SK-N-SH treated with all-trans-retinoic acid at 6 μM for 48 hours (cell line): ENCODE measurements at regions not wholly inside any gene's neighbourhood (a gene's known extent, or its start where the extent isn't known, plus 50 kb on each side); places are given as distances from the start of the nearest gene placed in this dataset.
"Not testable (repeated sequence)": the region's sequence is repeated elsewhere in the genome, so short reads cannot be mapped to it uniquely, and the experiment has no call there.

Source experiments
- ATAC-seq: fragments of 200-7000 bp; cut with Tn5 transposase; 3 replicates; pipeline ENCODE4 v1.9.1; 2020; ENCODE audit warnings: mild to moderate bottlenecking, moderate library complexity
- ARNTL ChIP-seq: fragments of 450-650 bp; formaldehyde crosslinking; IDR thresholded peaks from 2 replicates; pipeline ENCODE4 v1.5.0; 2020; ENCODE audit warnings: low read depth, mild to moderate bottlenecking, moderate library complexity, borderline replicate concordance
- BACH2 ChIP-seq: fragments of 250-450 bp; sonication (Bioruptor Pico); IDR thresholded peaks from 2 replicates; pipeline ENCODE4 v1.9.0; 2021; ENCODE audit warnings: mild to moderate bottlenecking, borderline replicate concordance
- CSDC2 ChIP-seq: fragments of 250-450 bp; sonication (Bioruptor Pico); IDR thresholded peaks from 2 replicates; pipeline ENCODE4 v1.5.0; 2020; ENCODE audit warnings: mild to moderate bottlenecking, moderate library complexity
- ESRRG ChIP-seq: fragments of 250-450 bp; sonication (Bioruptor Pico); IDR thresholded peaks from 2 replicates; pipeline ENCODE4 v1.6.1; 2021; ENCODE audit warnings: mild to moderate bottlenecking
- GLIS3 ChIP-seq: fragments of 250-450 bp; sonication (Bioruptor Pico); IDR thresholded peaks from 2 replicates; pipeline ENCODE4 v1.5.0; 2020; ENCODE audit warnings: mild to moderate bottlenecking, moderate library complexity
- ISL1 ChIP-seq: fragments of 250-450 bp; sonication (Bioruptor Pico); IDR thresholded peaks from 2 replicates; pipeline ENCODE4 v2.1.2; 2022; ENCODE audit warnings: mild to moderate bottlenecking, moderate library complexity
- OSR1 ChIP-seq: fragments of 250-450 bp; sonication (Bioruptor Pico); IDR thresholded peaks from 2 replicates; pipeline ENCODE4 v1.8.0; 2022; ENCODE audit warnings: moderate library complexity, mild to moderate bottlenecking, inconsistent platforms
- PPARA ChIP-seq: fragments of 250-450 bp; sonication (Bioruptor Pico); IDR thresholded peaks from 2 replicates; pipeline ENCODE4 v1.5.0; 2020; ENCODE audit warnings: mild to moderate bottlenecking, borderline replicate concordance
- RARB ChIP-seq: fragments of 250-450 bp; sonication (Bioruptor Pico); IDR thresholded peaks from 2 replicates; pipeline ENCODE4 v1.8.0; 2021; ENCODE audit warnings: mild to moderate bottlenecking, moderate library complexity
- SNAI2 ChIP-seq: fragments of 250-450 bp; sonication (Bioruptor Pico); IDR thresholded peaks from 2 replicates; pipeline ENCODE4 v1.5.0; 2020; ENCODE audit warnings: mild to moderate bottlenecking, moderate library complexity
- TCF4 ChIP-seq: fragments of 250-450 bp; sonication (Bioruptor Pico); IDR thresholded peaks from 2 replicates; pipeline ENCODE4 v1.8.0; 2021; ENCODE audit warnings: mild to moderate bottlenecking, moderate library complexity, borderline replicate concordance
- TOX ChIP-seq: fragments of 250-450 bp; sonication (Bioruptor Pico); IDR thresholded peaks from 2 replicates; pipeline ENCODE4 v1.8.0; 2021; ENCODE audit warnings: mild to moderate bottlenecking, moderate library complexity, borderline replicate concordance
- ZC3H10 ChIP-seq: fragments of 250-450 bp; sonication (Bioruptor Pico); IDR thresholded peaks from 2 replicates; pipeline ENCODE4 v1.5.1; 2021; ENCODE audit warnings: mild to moderate bottlenecking, moderate library complexity
- ZFP3 ChIP-seq: fragments of 250-450 bp; sonication (Bioruptor Pico); IDR thresholded peaks from 2 replicates; pipeline ENCODE4 v1.5.0; 2020; ENCODE audit warnings: mild to moderate bottlenecking, moderate library complexity
- ZFP30 ChIP-seq: fragments of 450-650 bp; formaldehyde crosslinking; IDR thresholded peaks from 2 replicates; pipeline ENCODE4 v1.5.0; 2022; ENCODE audit warnings: mild to moderate bottlenecking, moderate library complexity
- ZNF565 ChIP-seq: fragments of 450-650 bp; formaldehyde crosslinking; conservative IDR thresholded peaks from 2 replicates; pipeline ENCODE4 v1.5.0; 2020; ENCODE audit warnings: low read depth, mild to moderate bottlenecking, moderate library complexity
- ZNF70 ChIP-seq: fragments of 450-650 bp; formaldehyde crosslinking; IDR thresholded peaks from 2 replicates; pipeline ENCODE4 v1.5.0; 2020; ENCODE audit warnings: mild to moderate bottlenecking, moderate library complexity
- ZNF8 ChIP-seq: fragments of 450-650 bp; formaldehyde crosslinking; IDR thresholded peaks from 2 replicates; pipeline ENCODE4 v1.5.0; 2020; ENCODE audit warnings: mild to moderate bottlenecking, moderate library complexity
- TF ChIP-seq, protein P1 (sequence below): fragments of 250-450 bp; sonication (Bioruptor Pico); IDR thresholded peaks from 2 replicates; pipeline ENCODE4 v1.5.0; 2020; ENCODE audit warnings: mild to moderate bottlenecking, moderate library complexity
- TF ChIP-seq, protein P2 (sequence below): fragments of 250-450 bp; sonication (Bioruptor Pico); IDR thresholded peaks from 2 replicates; pipeline ENCODE4 v1.8.0; 2020; ENCODE audit warnings: mild to moderate bottlenecking, moderate library complexity, borderline replicate concordance
- TF ChIP-seq, protein P3 (sequence below): fragments of 250-450 bp; sonication (Bioruptor Pico); IDR thresholded peaks from 2 replicates; pipeline ENCODE4 v1.5.1; 2021; ENCODE audit warnings: mild to moderate bottlenecking, moderate library complexity
- TF ChIP-seq, protein P4 (sequence below): fragments of 250-450 bp; sonication (Bioruptor Pico); IDR thresholded peaks from 2 replicates; pipeline ENCODE4 v1.8.0; 2021; ENCODE audit warnings: low read depth, mild to moderate bottlenecking, moderate library complexity, borderline replicate concordance

DNA sequence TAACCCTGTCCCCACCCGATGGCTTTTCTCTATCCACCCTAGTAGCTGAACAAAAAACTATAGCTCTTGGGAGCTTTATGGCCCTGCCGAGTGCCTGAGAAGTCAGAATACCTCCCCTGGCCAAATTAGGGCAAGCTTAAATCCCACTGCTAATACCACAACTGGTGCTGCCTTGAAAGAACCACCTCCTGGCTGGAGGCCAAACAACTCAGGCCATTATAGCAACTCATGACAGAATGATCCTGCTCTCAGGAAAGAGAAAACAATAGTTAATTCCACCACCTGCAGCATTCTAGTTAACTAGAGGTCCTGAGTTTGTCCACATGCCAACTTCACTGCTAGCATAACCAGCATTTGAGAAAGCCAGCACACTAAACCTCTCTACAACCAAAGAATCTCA lies 123.2 kb downstream of the RTP4 start (continued):
- TF ChIP-seq ESRRG (CRISPR knock-in tag) (no peak), CSDC2 (CRISPR knock-in tag) (no peak)
- TF ChIP-seq, protein P1, sequence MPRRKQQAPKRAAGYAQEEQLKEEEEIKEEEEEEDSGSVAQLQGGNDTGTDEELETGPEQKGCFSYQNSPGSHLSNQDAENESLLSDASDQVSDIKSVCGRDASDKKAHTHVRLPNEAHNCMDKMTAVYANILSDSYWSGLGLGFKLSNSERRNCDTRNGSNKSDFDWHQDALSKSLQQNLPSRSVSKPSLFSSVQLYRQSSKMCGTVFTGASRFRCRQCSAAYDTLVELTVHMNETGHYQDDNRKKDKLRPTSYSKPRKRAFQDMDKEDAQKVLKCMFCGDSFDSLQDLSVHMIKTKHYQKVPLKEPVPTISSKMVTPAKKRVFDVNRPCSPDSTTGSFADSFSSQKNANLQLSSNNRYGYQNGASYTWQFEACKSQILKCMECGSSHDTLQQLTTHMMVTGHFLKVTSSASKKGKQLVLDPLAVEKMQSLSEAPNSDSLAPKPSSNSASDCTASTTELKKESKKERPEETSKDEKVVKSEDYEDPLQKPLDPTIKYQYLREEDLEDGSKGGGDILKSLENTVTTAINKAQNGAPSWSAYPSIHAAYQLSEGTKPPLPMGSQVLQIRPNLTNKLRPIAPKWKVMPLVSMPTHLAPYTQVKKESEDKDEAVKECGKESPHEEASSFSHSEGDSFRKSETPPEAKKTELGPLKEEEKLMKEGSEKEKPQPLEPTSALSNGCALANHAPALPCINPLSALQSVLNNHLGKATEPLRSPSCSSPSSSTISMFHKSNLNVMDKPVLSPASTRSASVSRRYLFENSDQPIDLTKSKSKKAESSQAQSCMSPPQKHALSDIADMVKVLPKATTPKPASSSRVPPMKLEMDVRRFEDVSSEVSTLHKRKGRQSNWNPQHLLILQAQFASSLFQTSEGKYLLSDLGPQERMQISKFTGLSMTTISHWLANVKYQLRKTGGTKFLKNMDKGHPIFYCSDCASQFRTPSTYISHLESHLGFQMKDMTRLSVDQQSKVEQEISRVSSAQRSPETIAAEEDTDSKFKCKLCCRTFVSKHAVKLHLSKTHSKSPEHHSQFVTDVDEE: no peak

DNA sequence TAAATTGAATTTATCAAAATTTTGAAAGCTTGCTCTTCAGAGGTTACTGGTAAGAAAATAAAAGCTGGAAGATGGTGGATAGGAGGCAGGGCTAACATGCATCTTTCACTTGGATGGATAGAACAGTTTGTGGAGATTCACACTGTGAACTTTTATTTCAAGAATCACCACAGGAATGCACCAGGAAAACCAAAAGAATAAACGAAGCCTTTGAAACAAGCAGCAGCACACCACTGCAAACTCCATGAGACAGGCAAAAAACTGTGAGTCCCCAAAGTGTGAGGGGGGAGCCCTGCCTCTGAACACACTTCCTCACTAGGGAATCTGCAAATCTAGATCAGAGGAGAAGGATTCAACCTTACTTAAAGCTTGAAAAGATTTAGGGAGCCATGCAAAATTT lies 122.2 kb downstream of the RTP4 start:
- no peak for ATAC-seq
- TF ChIP-seq TCF4 (CRISPR knock-in tag) (no peak), CSDC2 (CRISPR knock-in tag) (no peak), ZNF8 (CRISPR knock-in tag) (no peak), ZFP3 (CRISPR knock-in tag) (no peak), PPARA (CRISPR knock-in tag) (no peak), ZC3H10 (no peak), ISL1 (no peak), SNAI2 (CRISPR knock-in tag) (no peak), RARB (CRISPR knock-in tag) (no peak), ZNF565 (no peak), GLIS3 (CRISPR knock-in tag) (no peak), ARNTL (no peak), ZFP30 (CRISPR knock-in tag) (no peak), OSR1 (CRISPR knock-in tag) (no peak), ZNF70 (CRISPR knock-in tag) (no peak), TOX (CRISPR knock-in tag) (no peak), BACH2 (CRISPR knock-in tag) (no peak)
- TF ChIP-seq, protein P2, sequence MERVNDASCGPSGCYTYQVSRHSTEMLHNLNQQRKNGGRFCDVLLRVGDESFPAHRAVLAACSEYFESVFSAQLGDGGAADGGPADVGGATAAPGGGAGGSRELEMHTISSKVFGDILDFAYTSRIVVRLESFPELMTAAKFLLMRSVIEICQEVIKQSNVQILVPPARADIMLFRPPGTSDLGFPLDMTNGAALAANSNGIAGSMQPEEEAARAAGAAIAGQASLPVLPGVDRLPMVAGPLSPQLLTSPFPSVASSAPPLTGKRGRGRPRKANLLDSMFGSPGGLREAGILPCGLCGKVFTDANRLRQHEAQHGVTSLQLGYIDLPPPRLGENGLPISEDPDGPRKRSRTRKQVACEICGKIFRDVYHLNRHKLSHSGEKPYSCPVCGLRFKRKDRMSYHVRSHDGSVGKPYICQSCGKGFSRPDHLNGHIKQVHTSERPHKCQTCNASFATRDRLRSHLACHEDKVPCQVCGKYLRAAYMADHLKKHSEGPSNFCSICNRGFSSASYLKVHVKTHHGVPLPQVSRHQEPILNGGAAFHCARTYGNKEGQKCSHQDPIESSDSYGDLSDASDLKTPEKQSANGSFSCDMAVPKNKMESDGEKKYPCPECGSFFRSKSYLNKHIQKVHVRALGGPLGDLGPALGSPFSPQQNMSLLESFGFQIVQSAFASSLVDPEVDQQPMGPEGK: no peak
- TF ChIP-seq, protein P3, sequence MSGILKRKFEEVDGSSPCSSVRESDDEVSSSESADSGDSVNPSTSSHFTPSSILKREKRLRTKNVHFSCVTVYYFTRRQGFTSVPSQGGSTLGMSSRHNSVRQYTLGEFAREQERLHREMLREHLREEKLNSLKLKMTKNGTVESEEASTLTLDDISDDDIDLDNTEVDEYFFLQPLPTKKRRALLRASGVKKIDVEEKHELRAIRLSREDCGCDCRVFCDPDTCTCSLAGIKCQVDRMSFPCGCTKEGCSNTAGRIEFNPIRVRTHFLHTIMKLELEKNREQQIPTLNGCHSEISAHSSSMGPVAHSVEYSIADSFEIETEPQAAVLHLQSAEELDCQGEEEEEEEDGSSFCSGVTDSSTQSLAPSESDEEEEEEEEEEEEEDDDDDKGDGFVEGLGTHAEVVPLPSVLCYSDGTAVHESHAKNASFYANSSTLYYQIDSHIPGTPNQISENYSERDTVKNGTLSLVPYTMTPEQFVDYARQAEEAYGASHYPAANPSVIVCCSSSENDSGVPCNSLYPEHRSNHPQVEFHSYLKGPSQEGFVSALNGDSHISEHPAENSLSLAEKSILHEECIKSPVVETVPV (CRISPR knock-in tag): no peak

DNA sequence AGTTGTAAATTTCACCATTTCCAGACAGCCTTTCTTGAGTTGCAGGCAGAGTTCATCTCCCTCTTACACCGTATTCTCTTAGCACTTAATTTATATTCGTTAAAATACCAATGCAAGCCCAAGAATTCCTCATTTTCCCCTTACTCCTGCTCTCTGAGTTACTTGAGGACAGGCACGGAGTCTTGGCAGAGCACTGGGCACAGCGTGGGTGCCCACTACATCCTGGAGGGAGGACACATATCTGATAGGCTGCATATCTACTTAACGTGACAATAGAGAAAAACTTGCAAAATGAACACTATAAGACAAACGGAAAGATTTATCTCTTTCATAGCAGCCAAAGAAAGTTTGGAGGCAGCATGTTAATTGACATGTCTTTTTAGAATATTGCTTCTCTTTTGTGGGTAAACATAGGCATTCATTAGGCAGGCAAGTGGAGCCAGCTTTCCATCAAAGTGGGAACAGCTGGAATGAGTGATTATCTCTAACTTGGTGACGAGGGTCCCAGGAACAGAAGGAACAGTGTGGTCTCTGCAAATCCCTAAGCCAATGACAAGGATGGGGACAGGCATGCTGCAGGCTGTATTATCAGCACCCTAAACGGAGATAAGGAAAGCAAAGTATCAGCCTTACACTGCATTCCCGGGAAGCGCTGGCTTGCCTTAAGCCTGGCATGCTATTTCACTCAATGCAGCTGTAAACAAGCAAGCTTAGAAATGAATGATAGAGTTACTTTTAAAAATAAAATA lies 116.5 kb downstream of the RTP4 start:
- TF ChIP-seq ZNF8 (CRISPR knock-in tag): no peak
- TF ChIP-seq ZNF565: no peak
- TF ChIP-seq SNAI2 (CRISPR knock-in tag): no peak
- TF ChIP-seq, protein P4, sequence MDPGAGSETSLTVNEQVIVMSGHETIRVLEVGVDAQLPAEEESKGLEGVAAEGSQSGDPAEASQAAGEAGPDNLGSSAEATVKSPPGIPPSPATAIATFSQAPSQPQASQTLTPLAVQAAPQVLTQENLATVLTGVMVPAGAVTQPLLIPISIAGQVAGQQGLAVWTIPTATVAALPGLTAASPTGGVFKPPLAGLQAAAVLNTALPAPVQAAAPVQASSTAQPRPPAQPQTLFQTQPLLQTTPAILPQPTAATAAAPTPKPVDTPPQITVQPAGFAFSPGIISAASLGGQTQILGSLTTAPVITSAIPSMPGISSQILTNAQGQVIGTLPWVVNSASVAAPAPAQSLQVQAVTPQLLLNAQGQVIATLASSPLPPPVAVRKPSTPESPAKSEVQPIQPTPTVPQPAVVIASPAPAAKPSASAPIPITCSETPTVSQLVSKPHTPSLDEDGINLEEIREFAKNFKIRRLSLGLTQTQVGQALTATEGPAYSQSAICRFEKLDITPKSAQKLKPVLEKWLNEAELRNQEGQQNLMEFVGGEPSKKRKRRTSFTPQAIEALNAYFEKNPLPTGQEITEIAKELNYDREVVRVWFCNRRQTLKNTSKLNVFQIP (CRISPR knock-in tag): no peak
- ATAC-seq: no peak

DNA sequence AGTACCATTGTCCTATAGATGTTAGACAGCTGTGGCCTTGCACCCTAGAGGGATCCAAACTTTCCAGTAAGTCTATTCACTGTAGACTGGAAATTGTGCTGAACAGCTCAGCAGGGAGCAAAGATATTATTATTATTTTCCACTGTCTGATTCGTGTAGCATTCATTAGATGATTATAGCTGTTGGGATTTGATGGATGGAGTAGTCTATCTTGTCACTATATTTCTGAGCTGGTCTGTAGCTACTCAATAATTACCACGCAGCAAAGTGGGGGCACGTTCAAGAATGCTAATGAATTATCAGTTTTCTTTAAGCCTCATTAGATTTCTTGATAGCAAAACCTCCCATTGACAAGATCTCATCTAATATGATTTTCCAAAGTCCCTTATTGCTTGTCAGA lies 113.2 kb downstream of the RTP4 start:
- no peak for ATAC-seq
- TF ChIP-seq, protein P1: no peak
- no peak for TF ChIP-seq ZNF70 (CRISPR knock-in tag)
- no peak for TF ChIP-seq ISL1
- TF ChIP-seq SNAI2 (CRISPR knock-in tag): no peak
- no peak for TF ChIP-seq GLIS3 (CRISPR knock-in tag)
- TF ChIP-seq PPARA (CRISPR knock-in tag): no peak
- TF ChIP-seq ZC3H10: no peak
- TF ChIP-seq, protein P2: no peak
- TF ChIP-seq ZNF565: no peak

DNA sequence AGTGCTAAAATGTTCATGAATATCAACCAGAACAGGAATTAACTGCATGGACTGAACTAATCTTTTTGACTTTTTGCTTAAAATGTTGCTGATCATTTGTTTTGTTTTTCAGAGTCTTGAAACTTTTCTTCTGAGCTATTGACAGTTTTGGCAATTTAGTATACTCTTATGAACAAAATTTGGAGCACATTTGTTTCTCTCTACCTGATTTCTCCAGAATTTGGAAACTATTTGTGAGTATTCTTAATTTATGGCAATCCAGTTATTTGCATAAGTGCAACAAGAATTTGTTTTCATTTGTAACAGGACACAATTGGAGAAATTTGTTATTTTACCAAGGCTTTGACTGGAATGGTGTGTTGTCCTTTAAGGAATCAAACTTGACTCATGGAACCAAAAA lies 107.4 kb downstream of the RTP4 start:
- ATAC-seq: not testable (repeated sequence)
